Thyroid gland (tissue), 4 donors: ENCODE measurements at regions not wholly inside any gene's neighbourhood (a gene's known extent, or its start where the extent isn't known, plus 50 kb on each side); places are given as distances from the start of the nearest gene placed in this dataset.

ENCODE experiments used
- CTCF ChIP-seq, 6 experiments: fragments of 200-600 bp in 3 of 6; fragments of 450-650 bp in 3 of 6; sonication (generic) in 3 of 6; IDR thresholded peaks; one replicate each; pipeline ENCODE4 v1.5.1; 2016 to 2019; ENCODE audit warnings: antibody characterized with exemption in 6 of 6, mild to moderate bottlenecking in 2 of 6, inconsistent platforms in 1 of 6, moderate library complexity in 1 of 6
- POLR2A ChIP-seq, 2 donors: fragments of 450-650 bp; IDR thresholded peaks; one replicate each; pipeline ENCODE4 v1.6.1; 2017; ENCODE audit warnings: antibody characterized with exemption in 2 of 2, mild to moderate bottlenecking in 2 of 2, moderate library complexity in 1 of 2

GRCh38 chr10:21144047-21144446 lies 246.9 kb upstream of the NEBL start:
- TF ChIP-seq POLR2A (IDR thresholded peaks at IDR 0.05) = no peak
- no peak for TF ChIP-seq CTCF (IDR thresholded peaks at IDR 0.05)
